ENCODE measurements at regions not wholly inside any gene's neighbourhood (a gene's known extent, or its start where the extent isn't known, plus 50 kb on each side); places are given as distances from the start of the nearest gene placed in this dataset.

DNA sequence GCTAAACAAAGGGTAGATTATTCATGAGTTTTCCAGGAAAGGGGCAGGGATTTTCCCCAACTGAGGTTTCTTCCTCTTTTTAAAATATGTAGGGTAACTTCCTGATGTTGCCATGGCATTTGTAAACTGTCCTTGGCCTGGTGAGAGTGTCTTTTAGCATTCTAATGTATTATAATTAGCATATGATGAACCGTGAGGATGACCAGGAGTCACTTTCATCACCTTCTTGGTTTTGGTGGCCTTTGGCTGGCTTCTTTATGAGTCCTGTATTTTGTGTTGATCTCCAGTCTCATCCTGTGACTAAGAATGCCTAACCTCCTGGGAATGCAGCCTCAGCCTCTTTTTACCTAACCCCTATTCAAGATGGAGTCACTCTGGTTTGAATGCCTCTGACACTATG is 391.0 kb upstream of the LINC00305 start:
- no peak for DNase-seq

GRCh38 chr18:64528646-64529045 is 379.8 kb upstream of the LINC00305 start:
- DNase-seq = no peak

DNA sequence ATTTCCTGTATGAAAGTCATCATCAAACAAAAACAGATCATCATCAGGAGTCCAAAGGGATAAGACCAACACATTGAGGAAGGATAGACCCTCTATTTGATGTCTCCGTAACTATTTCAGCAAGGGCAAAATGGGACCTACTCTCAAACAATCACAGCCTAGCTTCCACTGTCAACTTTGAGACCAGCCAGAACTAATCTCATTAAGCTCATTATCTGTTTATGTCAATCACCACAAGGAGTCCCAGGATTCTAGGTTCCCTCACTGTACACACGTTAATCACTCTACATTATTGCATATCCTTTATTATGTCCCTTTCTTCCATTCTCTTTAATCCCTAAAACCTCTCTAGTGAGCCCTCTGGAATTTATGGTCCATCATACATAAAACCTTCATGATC is 370.3 kb upstream of the LINC00305 start:
- DNase-seq = peak; percentile 45

DNA sequence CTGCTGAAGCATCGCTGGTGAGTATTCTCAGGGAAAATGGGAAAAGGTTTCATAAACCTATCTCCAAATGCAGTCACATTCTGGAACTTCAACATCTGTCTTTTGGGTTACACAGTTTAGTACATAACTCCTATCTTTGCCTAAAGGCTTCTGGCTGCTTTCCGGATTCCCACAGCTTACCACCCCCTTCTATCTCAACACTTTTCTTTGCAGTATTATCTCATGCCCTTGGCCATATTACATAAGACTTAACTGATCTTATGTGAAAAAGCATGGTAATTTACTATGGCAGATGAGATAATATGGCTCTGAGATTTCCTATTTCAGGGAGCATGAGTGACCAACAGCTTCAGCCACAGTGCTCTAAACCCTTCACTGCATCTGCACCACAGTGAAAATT is 369.3 kb upstream of the LINC00305 start:
- no peak for DNase-seq

- no peak for DNase-seq
These were observed 364.5 kb upstream of the LINC00305 start for GRCh38 chr18:64513401-64513800.

DNA sequence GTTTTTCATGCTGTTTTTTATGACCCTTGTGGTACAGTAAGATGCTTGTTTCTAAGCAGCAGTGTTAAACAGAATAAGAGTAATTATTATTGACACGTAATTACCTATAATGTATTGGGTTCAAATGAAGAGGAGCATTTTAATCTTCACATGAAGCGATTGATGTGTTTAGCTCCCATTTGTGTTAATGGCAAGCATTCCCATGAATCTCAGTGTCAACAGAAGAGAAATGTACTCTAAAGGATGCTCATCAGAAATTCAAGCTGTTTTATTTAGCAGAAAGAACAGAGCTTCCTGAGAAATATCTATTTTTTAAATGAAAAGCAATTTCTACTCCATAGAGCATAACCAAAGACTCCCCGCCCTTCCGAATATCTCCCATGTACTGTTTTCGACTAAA is 341.3 kb upstream of the LINC00305 start:
- no peak for DNase-seq

GRCh38 chr18:64488698-64489097 is 339.8 kb upstream of the LINC00305 start:
- DNase-seq = no peak

- no peak for DNase-seq
These were observed 325.9 kb upstream of the LINC00305 start for GRCh38 chr18:64474773-64475172.

DNA sequence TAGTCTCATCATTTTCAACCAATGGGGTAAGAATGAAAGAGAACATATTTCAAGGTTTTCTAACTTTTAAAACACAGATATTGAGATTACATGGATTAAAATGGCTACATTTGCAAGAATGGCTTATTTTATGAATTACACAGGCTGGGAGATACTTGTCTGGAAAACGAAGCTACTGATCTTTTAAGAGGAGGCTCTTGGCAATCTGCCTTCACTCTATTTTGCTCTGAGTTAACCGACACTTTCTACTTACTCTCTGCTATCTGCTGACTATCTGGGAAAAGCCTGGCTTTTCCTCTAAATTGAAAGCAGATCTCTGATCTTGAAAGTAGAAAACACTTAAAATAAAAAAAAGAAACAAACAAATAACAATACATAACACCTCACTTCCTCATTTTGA is 325.4 kb upstream of the LINC00305 start:
- DNase-seq = no peak

DNA sequence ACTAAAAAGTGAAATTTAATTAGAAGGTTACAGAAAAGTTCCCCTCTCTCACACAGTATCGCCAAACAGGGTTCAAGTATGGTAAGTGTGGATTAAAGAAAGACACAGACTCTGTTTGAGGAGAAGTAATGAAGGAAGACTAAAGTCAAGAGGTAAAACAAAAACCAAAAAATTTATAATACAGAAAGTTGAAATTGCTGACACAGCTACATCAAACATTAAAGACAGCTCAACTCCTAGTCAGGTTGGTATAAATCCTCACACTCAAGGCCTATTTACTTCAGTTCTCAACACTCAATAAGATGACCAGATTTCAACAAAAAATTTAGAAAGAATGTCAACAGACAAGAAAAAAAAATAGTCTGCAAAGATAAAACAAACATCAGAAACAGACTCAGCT is 300.5 kb upstream of the LINC00305 start:
- no peak for DNase-seq

DNA sequence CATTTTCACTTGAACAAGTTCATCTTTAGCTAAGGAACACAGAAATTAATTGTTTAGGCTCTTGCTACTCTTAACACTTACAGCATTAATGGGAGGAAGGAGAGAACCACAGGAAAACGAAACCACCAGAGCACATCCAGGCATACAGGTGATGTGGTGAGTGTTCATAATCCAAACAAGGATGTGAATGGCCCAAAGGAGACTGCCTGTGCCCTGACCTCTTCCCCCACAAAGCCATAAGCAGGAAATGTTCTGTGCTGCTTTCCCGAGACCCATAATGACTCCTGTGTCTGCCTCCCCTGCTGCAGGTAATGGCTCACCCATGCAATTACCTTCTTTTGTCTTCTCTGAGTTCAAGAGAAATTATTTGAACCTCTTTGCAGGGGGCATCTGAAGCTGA is 295.9 kb upstream of the LINC00305 start:
- no peak for DNase-seq

DNA sequence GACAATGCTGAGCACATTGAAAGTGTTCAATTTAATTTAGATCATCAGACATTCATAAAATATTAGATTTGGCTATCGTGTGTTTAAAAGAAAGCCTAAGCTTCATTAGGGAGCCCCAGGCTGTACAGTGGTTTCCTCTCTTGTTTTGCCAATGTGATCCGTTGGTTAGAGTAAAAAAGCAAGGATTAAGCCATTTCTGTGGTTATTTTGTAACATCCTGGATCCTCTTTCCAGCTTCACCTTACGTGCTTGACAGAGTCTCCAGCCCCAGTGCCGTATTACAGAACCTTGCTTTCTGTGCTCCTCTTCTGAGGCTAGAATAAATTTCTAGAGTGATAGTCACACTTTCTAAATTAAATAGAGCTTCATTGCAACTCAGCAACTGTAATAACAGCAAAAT is 289.3 kb upstream of the LINC00305 start:
- no peak for DNase-seq

DNA sequence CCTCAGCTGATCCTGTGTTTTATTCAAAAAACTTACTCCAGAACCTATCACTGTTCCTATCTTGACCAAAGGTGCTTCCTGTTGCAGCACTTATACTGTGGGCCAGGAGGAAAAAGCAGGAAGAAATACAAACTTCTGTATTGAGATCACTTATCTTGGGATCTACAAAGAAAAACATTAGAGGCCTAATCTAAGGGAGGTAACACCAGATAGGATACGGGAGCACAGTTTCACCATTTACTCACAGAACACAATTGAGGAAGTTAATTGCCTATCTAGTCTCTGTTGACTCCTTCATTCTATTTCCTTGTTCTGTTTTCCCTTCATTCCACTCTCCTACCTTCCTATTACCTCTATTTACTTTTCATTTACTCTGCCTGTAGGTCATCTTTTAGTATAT is 287.2 kb upstream of the LINC00305 start:
- DNase-seq = no peak

GRCh38 chr18:64419156-64419555 is 270.3 kb upstream of the LINC00305 start:
- DNase-seq = no peak

- DNase-seq = no peak
These were observed 268.1 kb upstream of the LINC00305 start for GRCh38 chr18:64416990-64417389.

DNA sequence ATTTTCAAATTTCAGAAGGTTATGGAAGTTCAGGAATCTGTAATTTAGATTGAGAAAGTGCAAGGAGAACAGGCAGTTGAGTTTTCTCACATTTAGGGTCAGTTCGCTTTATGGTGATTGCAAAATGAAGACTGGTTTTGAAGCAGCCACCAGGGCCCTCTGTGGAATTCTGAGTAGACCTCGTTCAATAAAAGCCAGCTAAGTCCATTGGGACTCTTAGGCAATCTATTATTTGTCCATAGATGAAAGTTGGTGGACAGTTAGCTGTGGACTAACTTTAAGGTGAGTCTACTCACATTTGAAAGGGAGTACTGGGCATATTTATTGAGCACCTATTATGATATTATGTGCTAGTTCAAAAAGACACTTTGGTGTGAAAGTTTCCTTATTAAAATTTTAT is 266.3 kb upstream of the LINC00305 start:
- DNase-seq = no peak

DNA sequence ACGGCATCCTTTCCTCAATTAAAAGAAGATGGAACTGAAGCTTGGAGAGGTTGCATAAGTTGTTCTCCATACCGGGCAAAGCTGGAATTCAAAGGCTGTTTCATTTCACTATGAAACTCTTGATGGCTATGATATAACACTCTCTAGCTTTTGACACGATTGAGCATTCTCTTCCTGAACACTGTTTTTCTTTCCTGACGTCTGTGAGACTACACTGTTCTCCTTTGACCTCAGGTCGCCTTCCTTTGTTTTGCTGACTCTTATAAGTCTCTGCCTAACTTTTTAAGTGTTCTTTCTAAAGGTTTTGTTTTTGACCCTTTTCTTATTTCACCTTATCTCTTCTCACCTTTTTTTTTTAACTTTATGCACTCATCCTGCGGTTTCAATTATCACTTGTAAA is 261.8 kb upstream of the LINC00305 start:
- no peak for DNase-seq

- DNase-seq = no peak
These were observed 260.6 kb upstream of the LINC00305 start for GRCh38 chr18:64409511-64409910.

DNA sequence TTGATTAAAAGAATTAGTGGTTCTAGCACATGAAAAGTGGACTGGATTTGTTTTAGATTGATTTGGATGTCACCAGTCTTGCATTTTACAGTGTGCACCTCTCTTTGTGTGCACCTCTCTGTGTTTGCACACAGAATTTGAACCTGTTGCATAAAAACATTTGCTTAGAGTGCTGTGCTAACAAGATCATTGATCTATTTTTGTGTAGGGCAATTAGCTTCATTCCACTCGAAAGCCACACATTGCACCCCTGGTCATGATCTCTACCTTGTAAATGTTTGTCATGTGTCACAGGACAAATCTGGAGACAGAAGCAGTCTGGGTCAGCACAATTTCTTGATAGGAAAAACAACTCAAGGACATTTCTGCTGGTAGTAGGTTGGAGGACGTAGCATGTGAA is 258.7 kb upstream of the LINC00305 start:
- DNase-seq = no peak

DNA sequence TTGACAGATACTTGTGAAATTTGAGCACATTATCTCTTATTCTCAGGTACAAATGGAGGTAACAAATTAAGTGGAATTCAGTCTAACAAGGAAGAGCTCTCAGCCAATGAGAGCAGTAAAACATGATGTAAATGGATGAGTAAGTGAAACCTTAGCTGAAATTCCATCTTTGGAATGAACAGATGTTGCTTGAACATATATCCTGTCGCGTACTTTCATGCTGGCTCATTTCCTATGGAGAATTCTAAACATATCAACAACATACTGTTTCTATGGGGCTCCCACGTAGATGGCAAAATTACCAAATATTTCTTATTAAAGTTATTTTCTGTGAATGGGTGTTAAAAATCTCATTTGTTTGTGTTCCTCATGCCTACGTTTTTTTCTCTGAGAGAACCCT is 256.3 kb upstream of the LINC00305 start:
- no peak for DNase-seq

DNA sequence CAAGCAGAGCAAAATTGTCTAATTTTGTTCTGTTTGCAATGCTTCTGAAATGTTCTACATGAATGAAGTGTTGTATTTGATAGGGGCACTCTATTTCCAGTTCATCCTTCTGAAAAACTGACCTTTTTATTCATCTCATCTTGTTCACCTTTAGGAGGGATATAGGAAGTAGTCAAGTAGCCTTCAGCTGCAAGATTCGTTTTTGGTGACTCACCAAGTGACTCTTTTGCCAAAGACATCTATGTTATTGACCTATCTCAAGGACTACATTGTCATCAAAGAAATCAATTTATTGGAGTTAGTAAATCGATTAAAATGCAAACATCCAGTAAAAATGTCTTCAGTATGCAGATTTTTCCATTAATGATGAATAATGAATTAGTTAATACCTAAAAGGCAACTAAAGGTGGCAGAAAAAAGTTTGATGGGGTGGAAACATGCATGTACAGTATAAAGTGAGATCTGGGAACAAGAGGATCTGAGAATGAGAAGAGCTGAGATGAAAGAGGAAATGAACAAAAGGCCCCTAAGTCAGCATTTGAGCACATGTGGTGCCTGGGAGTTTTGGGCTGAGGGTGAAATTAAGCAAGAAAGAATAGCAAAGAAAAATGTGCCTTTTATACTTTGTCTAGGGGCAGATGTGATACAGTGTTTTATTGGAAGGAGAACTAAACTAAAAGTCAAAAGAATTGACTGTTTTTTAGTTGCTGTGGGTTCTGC is 255.1 kb upstream of the LINC00305 start:
- no peak for DNase-seq

- DNase-seq = no peak
These were observed 253.7 kb upstream of the LINC00305 start for GRCh38 chr18:64402636-64403035.

DNA sequence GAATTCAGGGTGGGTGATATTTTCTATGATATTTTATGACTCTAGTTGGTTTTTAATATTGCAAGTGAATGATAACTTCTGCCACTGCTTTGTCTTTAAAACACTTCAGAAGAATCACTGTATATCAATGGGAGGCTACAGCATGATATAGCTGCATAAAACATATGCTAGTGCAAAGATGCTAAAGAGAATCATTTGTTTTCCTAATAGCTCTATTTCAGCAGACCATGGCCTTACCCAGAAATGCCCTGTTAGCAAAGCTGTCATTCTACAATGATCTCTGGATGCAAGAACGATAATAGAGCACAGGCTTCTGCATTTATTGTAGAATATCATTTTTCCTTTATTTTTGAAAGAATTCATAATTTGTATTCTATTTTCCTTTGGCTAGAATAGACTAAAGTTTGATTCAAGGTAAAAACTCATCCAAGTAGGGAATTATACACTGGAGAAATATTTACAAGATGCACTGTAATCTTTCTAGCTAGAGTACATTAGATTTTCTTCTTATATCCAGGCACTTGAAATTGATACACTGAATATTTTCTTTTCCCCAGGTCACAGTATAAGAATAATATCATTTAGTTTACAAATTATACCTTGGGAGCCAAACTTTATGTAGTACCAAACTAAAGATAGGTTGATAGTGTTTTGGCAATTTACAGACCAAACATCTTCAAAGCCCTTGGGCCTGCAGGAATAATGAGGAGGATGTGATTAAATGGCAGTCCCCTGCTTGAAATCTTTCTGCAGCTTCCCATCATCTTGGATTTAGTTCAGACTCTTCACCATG is 252.6 kb upstream of the LINC00305 start:
- no peak for DNase-seq

- no peak for DNase-seq
These were observed 250.7 kb upstream of the LINC00305 start for GRCh38 chr18:64399566-64399965.

GRCh38 chr18:64398320-64398719 is 249.4 kb upstream of the LINC00305 start:
- no peak for DNase-seq
